ENCODE measurements at regions not wholly inside any gene's neighbourhood (a gene's known extent, or its start where the extent isn't known, plus 50 kb on each side); places are given as distances from the start of the nearest gene placed in this dataset.

GRCh38 chr2:207290833-207291624 is 125.3 kb upstream of the KLF7 start:
- DNase-seq = no peak

GRCh38 chr2:207291625-207292252 is 126.0 kb upstream of the KLF7 start:
- DNase-seq = no peak

GRCh38 chr2:207296265-207296948 is 130.7 kb upstream of the KLF7 start:
- no peak for DNase-seq

- no peak for DNase-seq
These were observed 135.1 kb upstream of the KLF7 start for GRCh38 chr2:207300817-207301216.

GRCh38 chr2:207304761-207305160 is 139.0 kb upstream of the KLF7 start:
- no peak for DNase-seq

- no peak for DNase-seq
These were observed 142.9 kb upstream of the KLF7 start for GRCh38 chr2:207308519-207309224.

GRCh38 chr2:207311316-207312005 is 145.7 kb upstream of the KLF7 start:
- no peak for DNase-seq

GRCh38 chr2:207312006-207312356 is 146.2 kb upstream of the KLF7 start:
- DNase-seq = no peak

- DNase-seq = no peak
These were observed 148.2 kb upstream of the KLF7 start for GRCh38 chr2:207313947-207314346.

- no peak for DNase-seq
These were observed 149.4 kb upstream of the KLF7 start for GRCh38 chr2:207315131-207315530.

- no peak for DNase-seq
These were observed 150.7 kb upstream of the KLF7 start for GRCh38 chr2:207316484-207316883.

GRCh38 chr2:207316906-207317305 is 151.2 kb upstream of the KLF7 start:
- no peak for DNase-seq

- DNase-seq = no peak
These were observed 151.7 kb upstream of the KLF7 start for GRCh38 chr2:207317378-207317984.

- DNase-seq = no peak
These were observed 152.5 kb upstream of the KLF7 start for GRCh38 chr2:207318181-207318628.

GRCh38 chr2:207319316-207319715 is 153.6 kb upstream of the KLF7 start:
- DNase-seq = no peak

- DNase-seq = no peak
These were observed 154.8 kb upstream of the KLF7 start for GRCh38 chr2:207320381-207321159.

GRCh38 chr2:207321514-207321913 is 155.8 kb upstream of the KLF7 start:
- DNase-seq = no peak

GRCh38 chr2:207324001-207324400 is 158.3 kb upstream of the KLF7 start:
- no peak for DNase-seq

GRCh38 chr2:207327513-207327912 is 161.8 kb upstream of the KLF7 start:
- no peak for DNase-seq

GRCh38 chr2:207328944-207329386 is 163.2 kb upstream of the KLF7 start:
- DNase-seq = no peak

- no peak for DNase-seq
These were observed 165.2 kb upstream of the KLF7 start for GRCh38 chr2:207330912-207331311.
